ENCODE measurements at regions not wholly inside any gene's neighbourhood (a gene's known extent, or its start where the extent isn't known, plus 50 kb on each side); places are given as distances from the start of the nearest gene placed in this dataset.

DNA sequence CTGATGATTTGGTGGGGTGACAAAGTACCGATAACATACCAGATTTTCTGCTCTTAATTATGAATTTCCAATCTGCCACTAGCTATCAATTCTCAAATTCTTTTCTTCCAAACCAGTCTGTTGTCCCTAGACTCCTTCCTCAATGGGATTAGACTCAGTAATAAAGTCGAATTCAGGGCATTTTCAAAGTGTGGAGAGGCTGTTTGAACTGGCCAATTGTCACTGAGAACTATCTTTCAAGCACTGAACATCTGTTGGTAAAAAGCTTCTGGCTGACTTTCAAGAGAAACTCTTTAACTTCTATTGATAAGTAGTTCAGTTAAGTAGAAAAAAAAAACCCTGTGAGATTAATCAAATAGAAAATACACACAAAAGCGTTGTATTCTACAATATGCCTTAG lies 108.9 kb downstream of the SAMD9 start:
- DNase-seq (ENCODE audit: low read depth in 2 of 2): no peak
- H3K4me3 ChIP-seq (replicated peaks in 1 of 2; ENCODE audit: low read depth in 2 of 2, low read length in 2 of 2): no peak overlapping the region
- TF ChIP-seq, protein P1, sequence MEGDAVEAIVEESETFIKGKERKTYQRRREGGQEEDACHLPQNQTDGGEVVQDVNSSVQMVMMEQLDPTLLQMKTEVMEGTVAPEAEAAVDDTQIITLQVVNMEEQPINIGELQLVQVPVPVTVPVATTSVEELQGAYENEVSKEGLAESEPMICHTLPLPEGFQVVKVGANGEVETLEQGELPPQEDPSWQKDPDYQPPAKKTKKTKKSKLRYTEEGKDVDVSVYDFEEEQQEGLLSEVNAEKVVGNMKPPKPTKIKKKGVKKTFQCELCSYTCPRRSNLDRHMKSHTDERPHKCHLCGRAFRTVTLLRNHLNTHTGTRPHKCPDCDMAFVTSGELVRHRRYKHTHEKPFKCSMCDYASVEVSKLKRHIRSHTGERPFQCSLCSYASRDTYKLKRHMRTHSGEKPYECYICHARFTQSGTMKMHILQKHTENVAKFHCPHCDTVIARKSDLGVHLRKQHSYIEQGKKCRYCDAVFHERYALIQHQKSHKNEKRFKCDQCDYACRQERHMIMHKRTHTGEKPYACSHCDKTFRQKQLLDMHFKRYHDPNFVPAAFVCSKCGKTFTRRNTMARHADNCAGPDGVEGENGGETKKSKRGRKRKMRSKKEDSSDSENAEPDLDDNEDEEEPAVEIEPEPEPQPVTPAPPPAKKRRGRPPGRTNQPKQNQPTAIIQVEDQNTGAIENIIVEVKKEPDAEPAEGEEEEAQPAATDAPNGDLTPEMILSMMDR (IDR thresholded peaks at IDR 0.05; ENCODE audit: low read depth, low read length): no peak

DNA sequence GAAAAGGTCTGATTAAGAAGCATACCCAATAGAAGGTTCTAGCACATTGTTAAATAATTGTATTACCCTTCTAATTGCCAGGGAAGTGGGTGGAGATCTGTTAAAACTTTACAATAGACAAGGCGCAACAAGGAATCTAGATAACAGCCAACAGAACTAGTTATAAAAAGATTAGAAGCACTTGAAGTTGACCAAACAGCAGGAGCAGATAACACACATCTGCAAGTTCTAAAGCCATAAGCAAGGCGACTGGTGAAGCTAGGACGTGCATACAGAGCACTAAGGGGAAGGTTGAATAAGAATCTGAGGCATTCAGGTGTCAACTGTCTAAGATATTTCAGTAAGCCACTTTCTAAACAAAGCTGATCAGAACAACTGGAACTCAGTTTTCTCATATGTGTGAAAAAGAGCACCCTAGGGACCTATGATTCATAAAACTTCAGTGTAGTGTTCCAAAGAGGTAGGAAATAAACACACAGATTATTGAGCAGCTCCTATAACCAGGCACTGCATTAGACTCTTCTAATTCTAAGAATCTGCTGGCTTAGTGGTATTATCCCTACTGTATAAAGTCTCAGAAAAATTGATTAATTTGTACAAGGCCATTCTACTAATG lies 111.2 kb downstream of the SAMD9 start:
- TF ChIP-seq, protein P1 (IDR thresholded peaks at IDR 0.05; ENCODE audit: low read depth, low read length): no peak
- H3K4me3 ChIP-seq (replicated peaks in 1 of 2; ENCODE audit: low read depth in 2 of 2, low read length in 2 of 2): no peak overlapping the region
- peak; percentile 10 to 48 for DNase-seq (ENCODE audit: low read depth in 2 of 2)

DNA sequence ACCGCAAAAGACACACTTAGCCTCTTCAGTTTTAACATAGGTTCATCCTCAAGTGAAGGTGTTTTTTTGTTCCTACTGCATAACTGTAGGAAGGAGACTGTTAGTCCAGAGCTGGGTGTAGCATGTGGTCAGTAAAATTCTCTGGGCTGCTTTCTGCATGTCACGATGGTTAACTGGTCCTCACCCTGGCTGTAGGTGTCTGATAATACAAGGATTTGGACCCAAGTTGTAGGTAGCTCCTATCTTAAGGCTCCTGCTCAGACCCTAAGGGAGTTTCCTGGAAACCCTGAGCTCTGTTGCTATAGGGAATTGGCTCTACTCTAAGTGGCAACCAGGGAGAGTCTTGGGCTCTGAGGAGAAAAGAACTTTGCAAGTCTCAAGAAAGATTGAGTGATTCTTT lies 112.9 kb downstream of the SAMD9 start:
- no peak for DNase-seq (ENCODE audit: low read depth in 2 of 2)
- no peak overlapping the region for H3K4me3 ChIP-seq (replicated peaks in 1 of 2; ENCODE audit: low read depth in 2 of 2, low read length in 2 of 2)
- TF ChIP-seq, protein P1 (IDR thresholded peaks at IDR 0.05; ENCODE audit: low read depth, low read length): no peak

DNA sequence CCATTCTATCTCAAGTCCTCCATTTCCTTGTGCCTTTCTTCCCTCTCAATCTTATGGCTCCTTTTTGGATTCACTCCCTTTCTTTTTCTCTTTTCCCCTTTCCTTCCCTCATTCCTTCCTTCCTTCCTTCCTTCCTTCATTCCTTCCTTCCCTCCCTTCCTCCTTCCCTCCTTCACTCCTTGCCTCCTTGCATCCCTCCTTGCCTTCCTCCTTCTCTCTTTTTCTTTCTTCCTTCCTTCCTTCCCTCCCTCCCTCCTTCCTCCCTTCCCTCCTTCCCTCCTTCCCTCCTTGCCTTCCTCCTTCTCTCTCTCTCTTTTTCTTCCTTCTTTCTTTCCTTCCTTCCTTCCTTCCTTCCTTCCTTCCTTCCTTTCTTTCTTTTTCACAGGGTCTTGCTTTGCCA lies 120.1 kb downstream of the SAMD9 start:
- no peak for DNase-seq (ENCODE audit: low read depth in 2 of 2)
- H3K4me3 ChIP-seq (replicated peaks in 1 of 2; ENCODE audit: low read depth in 2 of 2, low read length in 2 of 2): no peak overlapping the region
- TF ChIP-seq, protein P1 (IDR thresholded peaks at IDR 0.05; ENCODE audit: low read depth, low read length): no peak

DNA sequence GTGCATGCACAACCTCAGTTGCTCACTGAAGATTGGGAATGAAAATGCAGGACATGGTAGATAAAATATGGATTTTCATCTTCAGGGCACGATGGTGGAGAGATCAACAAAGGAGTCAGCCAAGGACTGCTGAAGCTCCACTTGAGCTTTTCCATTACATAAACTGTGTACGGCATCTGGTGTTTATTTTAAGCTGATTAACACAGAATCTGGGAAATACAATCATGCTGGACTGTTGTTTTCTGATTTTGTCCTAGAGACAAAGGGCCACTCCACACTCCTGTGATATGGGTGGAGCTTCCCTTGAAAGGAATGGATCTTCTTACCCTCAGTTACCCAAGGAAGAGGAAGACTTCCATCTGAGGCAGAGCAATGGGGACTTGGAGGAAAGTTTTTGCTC lies 120.6 kb downstream of the SAMD9 start:
- DNase-seq (ENCODE audit: low read depth in 2 of 2): no peak
- H3K4me3 ChIP-seq (replicated peaks in 1 of 2; ENCODE audit: low read depth in 2 of 2, low read length in 2 of 2): no peak overlapping the region
- TF ChIP-seq, protein P1 (IDR thresholded peaks at IDR 0.05; ENCODE audit: low read depth, low read length): no peak

DNA sequence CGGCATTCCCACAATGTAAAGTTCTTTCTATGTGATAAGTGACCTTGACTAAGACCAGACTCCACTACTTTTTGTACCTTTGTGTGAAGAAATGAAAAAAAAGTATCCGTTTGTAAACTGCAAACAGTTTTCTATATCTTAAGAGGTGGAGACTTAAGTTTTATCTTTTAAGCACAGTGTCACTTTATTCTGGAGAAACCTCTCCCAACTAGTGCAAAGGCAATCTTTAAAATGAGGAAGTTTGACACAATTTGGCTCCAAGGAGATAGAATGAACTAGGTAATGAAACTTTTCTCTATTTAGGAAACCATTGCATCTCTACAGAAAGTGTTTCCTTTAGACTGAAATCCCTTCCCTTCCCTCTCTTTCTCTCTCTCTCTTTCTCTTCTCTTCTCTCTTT lies 122.9 kb downstream of the SAMD9 start:
- TF ChIP-seq, protein P1 (IDR thresholded peaks at IDR 0.05; ENCODE audit: low read depth, low read length): no peak
- no peak for DNase-seq (ENCODE audit: low read depth in 2 of 2)
- H3K4me3 ChIP-seq (replicated peaks in 1 of 2; ENCODE audit: low read depth in 2 of 2, low read length in 2 of 2): no peak overlapping the region

DNA sequence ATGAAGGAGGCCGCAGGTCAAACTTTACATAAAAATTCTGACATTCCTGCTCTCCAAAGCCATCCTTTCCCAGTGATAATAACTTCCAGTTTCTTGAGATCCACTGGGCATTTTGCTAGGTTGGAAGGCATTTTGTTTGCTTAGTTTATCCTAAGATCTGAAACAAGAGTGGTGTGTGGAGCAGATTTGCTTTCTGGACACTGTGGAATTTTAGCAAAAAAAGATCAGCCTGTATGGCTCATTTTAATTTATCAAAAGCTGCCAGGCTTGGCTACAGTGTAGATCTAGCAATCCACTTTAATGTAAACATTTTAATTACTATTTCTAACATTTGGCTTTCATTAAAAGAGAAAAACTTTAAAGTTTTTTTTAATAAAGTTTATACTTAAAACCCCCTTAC lies 124.8 kb downstream of the SAMD9 start:
- DNase-seq (ENCODE audit: low read depth in 2 of 2): no peak
- no peak overlapping the region for H3K4me3 ChIP-seq (replicated peaks in 1 of 2; ENCODE audit: low read depth in 2 of 2, low read length in 2 of 2)
- TF ChIP-seq, protein P1 (IDR thresholded peaks at IDR 0.05; ENCODE audit: low read depth, low read length): no peak

Measured in cardiac fibroblast (primary cell).